ENCODE measurements at regions not wholly inside any gene's neighbourhood (a gene's known extent, or its start where the extent isn't known, plus 50 kb on each side); places are given as distances from the start of the nearest gene placed in this dataset.

DNA sequence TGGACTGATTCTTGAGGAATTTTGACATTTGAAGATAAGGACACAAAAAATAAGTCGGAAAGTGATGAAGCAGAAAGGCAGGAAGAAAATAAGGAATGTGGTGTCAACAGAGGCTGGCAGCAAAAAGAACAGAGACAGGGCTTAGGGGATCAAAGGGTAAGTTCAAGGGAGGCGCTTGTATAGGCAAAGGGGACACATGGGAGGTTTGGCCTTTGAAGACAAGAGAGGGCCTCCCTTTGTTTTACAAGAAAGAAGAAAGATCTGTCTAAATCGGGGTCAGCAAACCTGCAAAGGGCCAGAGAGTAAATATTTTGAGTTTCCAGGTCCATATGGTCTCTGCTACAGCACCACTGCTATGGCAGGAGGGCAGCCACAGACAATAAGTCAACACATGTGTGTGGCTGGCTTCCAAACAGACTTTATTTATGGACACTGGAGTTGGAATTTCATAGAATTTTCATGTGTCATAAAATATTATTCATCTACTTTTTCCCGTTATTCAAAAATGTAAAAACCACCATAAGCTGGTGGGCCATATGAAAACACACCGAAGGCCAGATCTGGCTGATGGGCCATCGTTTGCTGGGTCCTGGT lies 112.0 kb upstream of the FBXL7 start:
- Histone ChIP-seq H3K79me2 (ENCODE audit: control insufficient read depth, insufficient read depth, low read length) (no peaks in the 10 kb centered on the region), H4K20me1 (ENCODE audit: control insufficient read depth, insufficient read depth, low read length, poor library complexity, severe bottlenecking) (no peaks in the 10 kb centered on the region), H3K27me3 (replicated peaks in 1 of 4; ENCODE audit: control extremely low read depth in 1 of 4, control insufficient read depth in 3 of 4, insufficient read depth in 4 of 4, low read length in 3 of 4) (no peaks in the 10 kb centered on the region), H3K36me3 (replicated peaks in 1 of 2; ENCODE audit: control extremely low read depth in 1 of 2, control insufficient read depth in 1 of 2, extremely low read depth in 1 of 2, insufficient read depth in 2 of 2, low read length in 1 of 2) (no peaks in the 10 kb centered on the region), H2AFZ (ENCODE audit: insufficient read depth, low read depth, low read length, poor library complexity, severe bottlenecking) (no peak overlapping the region), H3K4me2 (replicated peaks; ENCODE audit: low read depth, low read length, poor library complexity, severe bottlenecking) (no peak overlapping the region), H3K4me3 (ENCODE audit: control extremely low read depth in 1 of 5, extremely low read depth in 1 of 5, insufficient read depth in 1 of 5, low read depth in 2 of 5, low read length in 4 of 5) (no peak overlapping the region), H3K27ac (ENCODE audit: low read length in 2 of 2) (no peak overlapping the region), H3K9ac (ENCODE audit: low read length) (no peak overlapping the region), H3K9me3 (ENCODE audit: control extremely low read depth in 1 of 3, control insufficient read depth in 2 of 3, insufficient read depth in 1 of 3, low read length in 2 of 3) (peaks cover 0 to 23% (median 0%) of the 10 kb centered on the region in 3 donors), H3K4me1 (ENCODE audit: control insufficient read depth in 2 of 2, insufficient read depth in 2 of 2, low read length in 2 of 2) (no peaks in the 10 kb centered on the region)
- Mint-ChIP-seq H3K4me3 (no peak overlapping the region), H3K9me3 (ENCODE audit: insufficient read depth) (no peaks in the 10 kb centered on the region), H3K27me3 (no peaks in the 10 kb centered on the region), H3K27ac (no peak overlapping the region), H3K4me1 (no peaks in the 10 kb centered on the region)
- ChIA-PET CTCF (no interaction called here), POLR2A (no interaction called here)
- DNase-seq = no peak
- no peak for ATAC-seq (ENCODE audit: low read depth)
- WGBS (ENCODE audit: insufficient coverage) = 85% methylated on average over 3 of the region's 6 CpGs
- intact Hi-C loops (cut with micrococcal nuclease) = no loop called here
- TF ChIP-seq EZH2 (IDR thresholded peaks at IDR 0.05; ENCODE audit: borderline replicate concordance, insufficient read depth, low read depth, low read length, poor library complexity, severe bottlenecking) = no peak
- TF ChIP-seq, protein P1, sequence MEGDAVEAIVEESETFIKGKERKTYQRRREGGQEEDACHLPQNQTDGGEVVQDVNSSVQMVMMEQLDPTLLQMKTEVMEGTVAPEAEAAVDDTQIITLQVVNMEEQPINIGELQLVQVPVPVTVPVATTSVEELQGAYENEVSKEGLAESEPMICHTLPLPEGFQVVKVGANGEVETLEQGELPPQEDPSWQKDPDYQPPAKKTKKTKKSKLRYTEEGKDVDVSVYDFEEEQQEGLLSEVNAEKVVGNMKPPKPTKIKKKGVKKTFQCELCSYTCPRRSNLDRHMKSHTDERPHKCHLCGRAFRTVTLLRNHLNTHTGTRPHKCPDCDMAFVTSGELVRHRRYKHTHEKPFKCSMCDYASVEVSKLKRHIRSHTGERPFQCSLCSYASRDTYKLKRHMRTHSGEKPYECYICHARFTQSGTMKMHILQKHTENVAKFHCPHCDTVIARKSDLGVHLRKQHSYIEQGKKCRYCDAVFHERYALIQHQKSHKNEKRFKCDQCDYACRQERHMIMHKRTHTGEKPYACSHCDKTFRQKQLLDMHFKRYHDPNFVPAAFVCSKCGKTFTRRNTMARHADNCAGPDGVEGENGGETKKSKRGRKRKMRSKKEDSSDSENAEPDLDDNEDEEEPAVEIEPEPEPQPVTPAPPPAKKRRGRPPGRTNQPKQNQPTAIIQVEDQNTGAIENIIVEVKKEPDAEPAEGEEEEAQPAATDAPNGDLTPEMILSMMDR (IDR thresholded peaks at IDR 0.05) = no peak

DNA sequence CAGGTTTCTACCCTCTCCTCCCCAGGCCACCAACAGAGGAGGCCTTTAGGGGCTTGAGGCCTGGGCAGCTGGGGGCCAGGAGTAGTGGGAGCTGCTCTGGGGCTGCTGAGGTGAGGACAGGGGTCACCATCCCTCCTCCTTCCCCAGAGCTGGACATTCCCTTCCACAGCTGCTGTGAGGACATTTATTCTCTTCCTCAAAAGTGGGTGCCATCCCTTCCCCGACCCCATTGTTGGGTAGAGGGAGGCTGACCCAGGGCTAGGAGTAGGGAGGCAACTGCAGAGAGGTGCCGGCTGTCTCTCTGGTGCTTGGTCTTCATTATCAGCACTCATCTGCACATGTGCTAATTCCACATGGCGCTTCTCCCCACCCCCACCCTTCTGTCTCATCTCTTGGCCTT lies 113.9 kb upstream of the FBXL7 start:
- ChIA-PET POLR2A (no interaction called here), CTCF (interaction anchor here (0.6 kb wide), 1 partner anchor 265 kb away, joined by 3 read pairs; no protein-coding TSS in a partner anchor)
- Mint-ChIP-seq H3K9me3 (ENCODE audit: insufficient read depth) (no peaks in the 10 kb centered on the region), H3K27ac (no peak overlapping the region), H3K27me3 (no peaks in the 10 kb centered on the region), H3K4me3 (no peak overlapping the region), H3K4me1 (no peaks in the 10 kb centered on the region)
- Histone ChIP-seq H3K9ac (ENCODE audit: low read length) (no peak overlapping the region), H4K20me1 (ENCODE audit: control insufficient read depth, insufficient read depth, low read length, poor library complexity, severe bottlenecking) (no peaks in the 10 kb centered on the region), H3K9me3 (ENCODE audit: control extremely low read depth in 1 of 3, control insufficient read depth in 2 of 3, insufficient read depth in 1 of 3, low read length in 2 of 3) (peaks cover 0 to 23% (median 0%) of the 10 kb centered on the region in 3 donors), H3K36me3 (replicated peaks in 1 of 2; ENCODE audit: control extremely low read depth in 1 of 2, control insufficient read depth in 1 of 2, extremely low read depth in 1 of 2, insufficient read depth in 2 of 2, low read length in 1 of 2) (no peaks in the 10 kb centered on the region), H3K27ac (ENCODE audit: low read length in 2 of 2) (no peak overlapping the region), H3K27me3 (replicated peaks in 1 of 4; ENCODE audit: control extremely low read depth in 1 of 4, control insufficient read depth in 3 of 4, insufficient read depth in 4 of 4, low read length in 3 of 4) (no peaks in the 10 kb centered on the region), H2AFZ (ENCODE audit: insufficient read depth, low read depth, low read length, poor library complexity, severe bottlenecking) (no peak overlapping the region), H3K79me2 (ENCODE audit: control insufficient read depth, insufficient read depth, low read length) (no peaks in the 10 kb centered on the region), H3K4me1 (ENCODE audit: control insufficient read depth in 2 of 2, insufficient read depth in 2 of 2, low read length in 2 of 2) (no peaks in the 10 kb centered on the region), H3K4me3 (ENCODE audit: control extremely low read depth in 1 of 5, extremely low read depth in 1 of 5, insufficient read depth in 1 of 5, low read depth in 2 of 5, low read length in 4 of 5) (no peak overlapping the region), H3K4me2 (replicated peaks; ENCODE audit: low read depth, low read length, poor library complexity, severe bottlenecking) (no peak overlapping the region)
- TF ChIP-seq EZH2 (IDR thresholded peaks at IDR 0.05; ENCODE audit: borderline replicate concordance, insufficient read depth, low read depth, low read length, poor library complexity, severe bottlenecking) = no peak
- TF ChIP-seq, protein P1 (IDR thresholded peaks at IDR 0.05) = no peak
- intact Hi-C loops (cut with micrococcal nuclease) = no loop called here
- DNase-seq (no peak), ATAC-seq (ENCODE audit: low read depth) (no peak)
- 76% methylated on average over 2 of the region's 3 CpGs for WGBS (ENCODE audit: insufficient coverage)

Measured in B cell (primary cell).